Duodenal mucosa (tissue), 2 donors: ENCODE measurements at regions not wholly inside any gene's neighbourhood (a gene's known extent, or its start where the extent isn't known, plus 50 kb on each side); places are given as distances from the start of the nearest gene placed in this dataset.

Source experiments
- H3K27ac ChIP-seq: one replicate; pipeline ENCODE4 v1.7.0; 2013; ENCODE audit warnings: low read depth, low read length
- H3K27me3 ChIP-seq, 2 donors: one replicate each; pipeline ENCODE4 v1.7.0; 2013; ENCODE audit warnings: low read length in 2 of 2, control low read depth in 1 of 2; ENCODE audit not compliant: insufficient read depth in 2 of 2, control insufficient read depth in 1 of 2
- H3K36me3 ChIP-seq, 2 donors: one replicate each; pipeline ENCODE4 v1.7.0; 2013; ENCODE audit warnings: low read length in 2 of 2, control low read depth in 1 of 2; ENCODE audit not compliant: insufficient read depth in 2 of 2, control insufficient read depth in 1 of 2
- H3K4me1 ChIP-seq, 2 donors: one replicate each; pipeline ENCODE4 v1.7.0; 2013; ENCODE audit warnings: low read length in 2 of 2, control low read depth in 1 of 2; ENCODE audit not compliant: insufficient read depth in 2 of 2, control insufficient read depth in 1 of 2
- H3K4me3 ChIP-seq, 2 donors: one replicate each; pipeline ENCODE4 v1.7.0; 2013; ENCODE audit warnings: low read length in 2 of 2, low read depth in 1 of 2
- H3K9ac ChIP-seq, 2 donors: one replicate each; pipeline ENCODE4 v1.7.0; 2013; ENCODE audit warnings: low read length in 2 of 2, low read depth in 1 of 2
- H3K9me3 ChIP-seq, 2 donors: one replicate each; pipeline ENCODE4 v1.7.0; 2013; ENCODE audit warnings: low read length in 2 of 2, control low read depth in 1 of 2; ENCODE audit not compliant: control insufficient read depth in 1 of 2

- no peak overlapping the region for H3K9ac ChIP-seq
- H3K27ac ChIP-seq: no peak overlapping the region
- H3K36me3 ChIP-seq: no peaks in the 10 kb centered on the region
- H3K4me1 ChIP-seq: no peaks in the 10 kb centered on the region
- H3K9me3 ChIP-seq: peaks cover 0 to 22% of the 10 kb centered on the region in 2 donors
- no peak overlapping the region for H3K4me3 ChIP-seq
- no peaks in the 10 kb centered on the region for H3K27me3 ChIP-seq
Measured at GRCh38 chr15:46786590-46787285, 930.6 kb upstream of the SEMA6D start.

GRCh38 chr15:46795685-46796084 lies 921.6 kb upstream of the SEMA6D start:
- Histone ChIP-seq H3K36me3 (no peaks in the 10 kb centered on the region), H3K27me3 (no peaks in the 10 kb centered on the region)

GRCh38 chr15:46808834-46809233 lies 908.5 kb upstream of the SEMA6D start:
- peaks cover 0 to 5% of the 10 kb centered on the region in 2 donors for H3K9me3 ChIP-seq
- no peaks in the 10 kb centered on the region for H3K4me1 ChIP-seq
- H3K9ac ChIP-seq: no peak overlapping the region
- H3K4me3 ChIP-seq: no peak overlapping the region
- H3K36me3 ChIP-seq: no peaks in the 10 kb centered on the region
- H3K27ac ChIP-seq: no peak overlapping the region
- H3K27me3 ChIP-seq: no peaks in the 10 kb centered on the region

More at GRCh38 chr15:46795685-46796084, 921.6 kb upstream of the SEMA6D start:
- H3K27ac ChIP-seq: no peak overlapping the region
- H3K9ac ChIP-seq: no peak overlapping the region
- no peak overlapping the region for H3K4me3 ChIP-seq
- no peaks in the 10 kb centered on the region for H3K4me1 ChIP-seq
- H3K9me3 ChIP-seq: peaks cover 0 to 11% of the 10 kb centered on the region in 2 donors

GRCh38 chr15:46815240-46815639 lies 902.1 kb upstream of the SEMA6D start:
- H3K4me1 ChIP-seq: no peaks in the 10 kb centered on the region
- no peaks in the 10 kb centered on the region for H3K27me3 ChIP-seq
- no peak overlapping the region for H3K27ac ChIP-seq
- no peak overlapping the region for H3K4me3 ChIP-seq
- no peaks in the 10 kb centered on the region for H3K9me3 ChIP-seq
- no peaks in the 10 kb centered on the region for H3K36me3 ChIP-seq
- no peak overlapping the region for H3K9ac ChIP-seq

- H3K4me3 ChIP-seq: no peak overlapping the region
- H3K27ac ChIP-seq: no peak overlapping the region
Measured at GRCh38 chr15:46815765-46816164, 901.5 kb upstream of the SEMA6D start.

GRCh38 chr15:46848704-46849103 lies 868.6 kb upstream of the SEMA6D start:
- no peaks in the 10 kb centered on the region for H3K27me3 ChIP-seq
- H3K4me3 ChIP-seq: no peak overlapping the region
- peaks cover 3 to 16% of the 10 kb centered on the region in 2 donors for H3K9me3 ChIP-seq
- no peaks in the 10 kb centered on the region for H3K36me3 ChIP-seq
- no peaks in the 10 kb centered on the region for H3K4me1 ChIP-seq
- no peak overlapping the region for H3K27ac ChIP-seq
- H3K9ac ChIP-seq: no peak overlapping the region

More at GRCh38 chr15:46815765-46816164, 901.5 kb upstream of the SEMA6D start:
- Histone ChIP-seq H3K9ac (no peak overlapping the region), H3K4me1 (no peaks in the 10 kb centered on the region), H3K9me3 (no peaks in the 10 kb centered on the region), H3K36me3 (no peaks in the 10 kb centered on the region), H3K27me3 (no peaks in the 10 kb centered on the region)

- H3K9ac ChIP-seq: no peak overlapping the region
- no peaks in the 10 kb centered on the region for H3K36me3 ChIP-seq
- H3K27ac ChIP-seq: no peak overlapping the region
- H3K4me3 ChIP-seq: no peak overlapping the region
- peaks cover 0 to 3% of the 10 kb centered on the region in 2 donors for H3K9me3 ChIP-seq
- no peaks in the 10 kb centered on the region for H3K27me3 ChIP-seq
- H3K4me1 ChIP-seq: no peaks in the 10 kb centered on the region
Measured at GRCh38 chr15:46853600-46853999, 863.7 kb upstream of the SEMA6D start.

- Histone ChIP-seq H3K27ac (no peak overlapping the region), H3K9ac (no peak overlapping the region), H3K4me1 (no peaks in the 10 kb centered on the region), H3K9me3 (no peaks in the 10 kb centered on the region), H3K27me3 (no peaks in the 10 kb centered on the region), H3K4me3 (no peak overlapping the region), H3K36me3 (no peaks in the 10 kb centered on the region)
Measured at GRCh38 chr15:46854564-46854963, 862.7 kb upstream of the SEMA6D start.

GRCh38 chr15:46855388-46855787 lies 861.9 kb upstream of the SEMA6D start:
- Histone ChIP-seq H3K27ac (no peak overlapping the region), H3K36me3 (no peaks in the 10 kb centered on the region), H3K27me3 (no peaks in the 10 kb centered on the region), H3K9ac (no peak overlapping the region), H3K4me3 (no peak overlapping the region), H3K4me1 (no peaks in the 10 kb centered on the region), H3K9me3 (no peaks in the 10 kb centered on the region)

GRCh38 chr15:46856839-46857502 lies 860.3 kb upstream of the SEMA6D start:
- H3K9ac ChIP-seq: no peak overlapping the region
- H3K27ac ChIP-seq: no peak overlapping the region
- no peak overlapping the region for H3K4me3 ChIP-seq
- no peaks in the 10 kb centered on the region for H3K4me1 ChIP-seq
- H3K36me3 ChIP-seq: no peaks in the 10 kb centered on the region
- H3K27me3 ChIP-seq: no peaks in the 10 kb centered on the region
- no peaks in the 10 kb centered on the region for H3K9me3 ChIP-seq
